ENCODE measurements at regions not wholly inside any gene's neighbourhood (a gene's known extent, or its start where the extent isn't known, plus 50 kb on each side); places are given as distances from the start of the nearest gene placed in this dataset.

GRCh38 chr3:178086144-178086825, 450.0 kb upstream of the KCNMB2 start:
- TF ChIP-seq CTCF (IDR thresholded peaks at IDR 0.05; ENCODE audit: control extremely low read depth in 1 of 3, insufficient read depth in 1 of 3, low read depth in 1 of 3, low read length in 3 of 3) (no peak), CEBPB (IDR thresholded peaks at IDR 0.05; ENCODE audit: low read depth, low read length) (no peak), CHD2 (IDR thresholded peaks at IDR 0.05; ENCODE audit: low read length) (no peak), TAF7 (optimal IDR thresholded peaks at IDR 0.05; ENCODE audit: borderline replicate concordance, low read depth, low read length) (no peak), SUZ12 (IDR thresholded peaks at IDR 0.05; ENCODE audit: low read length) (no peak), POLR2A (IDR thresholded peaks at IDR 0.05; ENCODE audit: control extremely low read depth in 1 of 2, low read depth in 2 of 2, low read length in 2 of 2) (no peak), GABPA (IDR thresholded peaks at IDR 0.05; ENCODE audit: borderline replicate concordance, insufficient read depth, low read length) (no peak), SIN3A (conservative IDR thresholded peaks at IDR 0.05 in 1 of 2, IDR thresholded peaks at IDR 0.05 in 1 of 2; ENCODE audit: low read depth in 1 of 2, low read length in 2 of 2) (no peak), TCF12 (IDR thresholded peaks at IDR 0.05; ENCODE audit: low read depth, low read length) (no peak)
- TF ChIP-seq, protein P1, sequence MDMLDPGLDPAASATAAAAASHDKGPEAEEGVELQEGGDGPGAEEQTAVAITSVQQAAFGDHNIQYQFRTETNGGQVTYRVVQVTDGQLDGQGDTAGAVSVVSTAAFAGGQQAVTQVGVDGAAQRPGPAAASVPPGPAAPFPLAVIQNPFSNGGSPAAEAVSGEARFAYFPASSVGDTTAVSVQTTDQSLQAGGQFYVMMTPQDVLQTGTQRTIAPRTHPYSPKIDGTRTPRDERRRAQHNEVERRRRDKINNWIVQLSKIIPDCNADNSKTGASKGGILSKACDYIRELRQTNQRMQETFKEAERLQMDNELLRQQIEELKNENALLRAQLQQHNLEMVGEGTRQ (IDR thresholded peaks at IDR 0.05; ENCODE audit: low read length), result no peak
- TF ChIP-seq, protein P2, sequence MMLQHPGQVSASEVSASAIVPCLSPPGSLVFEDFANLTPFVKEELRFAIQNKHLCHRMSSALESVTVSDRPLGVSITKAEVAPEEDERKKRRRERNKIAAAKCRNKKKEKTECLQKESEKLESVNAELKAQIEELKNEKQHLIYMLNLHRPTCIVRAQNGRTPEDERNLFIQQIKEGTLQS (IDR thresholded peaks at IDR 0.05; ENCODE audit: insufficient read depth, low read depth, low read length), result no peak
- TF ChIP-seq, protein P3, sequence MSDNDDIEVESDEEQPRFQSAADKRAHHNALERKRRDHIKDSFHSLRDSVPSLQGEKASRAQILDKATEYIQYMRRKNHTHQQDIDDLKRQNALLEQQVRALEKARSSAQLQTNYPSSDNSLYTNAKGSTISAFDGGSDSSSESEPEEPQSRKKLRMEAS (IDR thresholded peaks at IDR 0.05), result no peak
- TF ChIP-seq, protein P4, sequence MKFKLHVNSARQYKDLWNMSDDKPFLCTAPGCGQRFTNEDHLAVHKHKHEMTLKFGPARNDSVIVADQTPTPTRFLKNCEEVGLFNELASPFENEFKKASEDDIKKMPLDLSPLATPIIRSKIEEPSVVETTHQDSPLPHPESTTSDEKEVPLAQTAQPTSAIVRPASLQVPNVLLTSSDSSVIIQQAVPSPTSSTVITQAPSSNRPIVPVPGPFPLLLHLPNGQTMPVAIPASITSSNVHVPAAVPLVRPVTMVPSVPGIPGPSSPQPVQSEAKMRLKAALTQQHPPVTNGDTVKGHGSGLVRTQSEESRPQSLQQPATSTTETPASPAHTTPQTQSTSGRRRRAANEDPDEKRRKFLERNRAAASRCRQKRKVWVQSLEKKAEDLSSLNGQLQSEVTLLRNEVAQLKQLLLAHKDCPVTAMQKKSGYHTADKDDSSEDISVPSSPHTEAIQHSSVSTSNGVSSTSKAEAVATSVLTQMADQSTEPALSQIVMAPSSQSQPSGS (IDR thresholded peaks at IDR 0.05; ENCODE audit: low read length), result no peak
